Small intestine (tissue), 7 donors: ENCODE measurements at regions not wholly inside any gene's neighbourhood (a gene's known extent, or its start where the extent isn't known, plus 50 kb on each side); places are given as distances from the start of the nearest gene placed in this dataset.

Experiments used
- DNase-seq, 2 donors: peaks; one replicate each; pipeline versions ENCODE4 v3.0.0 to v3.0.0-alpha.2; 2013
- FAIRE-seq: peaks from 2 replicates; lab custom pipeline; 2012; peaks lifted over from hg19 to GRCh38; lab: Jason Lieb, UNC
- H3K27ac ChIP-seq, 3 donors: one replicate each; pipeline ENCODE4 v1.5.1; 2013; ENCODE audit warnings: low read length in 2 of 3, mild to moderate bottlenecking in 2 of 3, control low read depth in 1 of 3, inconsistent platforms in 1 of 3, low read depth in 1 of 3, moderate library complexity in 1 of 3
- H3K27me3 ChIP-seq, 3 donors: one replicate each; pipeline ENCODE4 v1.6.1; 2013; ENCODE audit warnings: low read length in 3 of 3, inconsistent platforms in 1 of 3; ENCODE audit not compliant: control insufficient read depth in 3 of 3, insufficient read depth in 3 of 3
- H3K36me3 ChIP-seq, 3 donors: one replicate each; pipeline ENCODE4 v1.6.1; 2013; ENCODE audit warnings: low read length in 3 of 3, inconsistent platforms in 1 of 3, low read depth in 1 of 3, mild to moderate bottlenecking in 1 of 3, moderate library complexity in 1 of 3; ENCODE audit not compliant: control insufficient read depth in 3 of 3, insufficient read depth in 2 of 3
- H3K4me1 ChIP-seq, 3 donors: one replicate each; pipeline ENCODE4 v1.6.1; 2013; ENCODE audit warnings: low read length in 2 of 3, inconsistent platforms in 1 of 3, low read depth in 1 of 3, mild to moderate bottlenecking in 1 of 3, moderate library complexity in 1 of 3; ENCODE audit not compliant: control insufficient read depth in 3 of 3, insufficient read depth in 2 of 3
- H3K4me3 ChIP-seq, 3 donors: one replicate each; pipeline ENCODE4 v1.5.1; 2013; ENCODE audit warnings: low read length in 3 of 3, control low read depth in 1 of 3, inconsistent platforms in 1 of 3, low read depth in 1 of 3, mild to moderate bottlenecking in 1 of 3, moderate library complexity in 1 of 3
- H3K9me3 ChIP-seq, 2 donors: one replicate each; pipeline ENCODE4 v1.6.1; 2013; ENCODE audit warnings: low read depth in 1 of 2, low read length in 1 of 2; ENCODE audit not compliant: control insufficient read depth in 2 of 2, insufficient read depth in 1 of 2
- WGBS, 3 donors: extraction: QIAGEN DNeasy Blood & Tissue Kit; methylation state at CpG; one replicate each; pipeline ENCODE4 v1.1.7; 2013; 5-methylcytosine and 5-hydroxymethylcytosine counted together
- donor health status: healthy with polysubstance abuse.
- donor health status: control.
- donor health status: control.
- donor health status: Bipolar disorder and iron deficiency.
- donor health status: healthy.

- no peaks in the 10 kb centered on the region for H3K4me1 ChIP-seq
- DNase-seq (peak; percentile 24 to 59), FAIRE-seq (no peak)
- no peaks in the 10 kb centered on the region for H3K27me3 ChIP-seq
- H3K27ac ChIP-seq = peak overlapping the region in 1 of 3 donors; percentile 11
- H3K4me3 ChIP-seq = no peak overlapping the region
- no peaks in the 10 kb centered on the region for H3K36me3 ChIP-seq
- peaks cover 0 to 9% of the 10 kb centered on the region in 2 donors for H3K9me3 ChIP-seq
Measured at GRCh38 chr9:22198681-22199080, 189.6 kb upstream of the CDKN2B start.

GRCh38 chr9:22201256-22201655, 192.2 kb upstream of the CDKN2B start:
- H3K4me1 ChIP-seq = no peaks in the 10 kb centered on the region
- no peaks in the 10 kb centered on the region for H3K36me3 ChIP-seq
- H3K27me3 ChIP-seq = no peaks in the 10 kb centered on the region
- no peak overlapping the region for H3K27ac ChIP-seq
- peaks cover 0 to 9% of the 10 kb centered on the region in 2 donors for H3K9me3 ChIP-seq
- no peak overlapping the region for H3K4me3 ChIP-seq
- DNase-seq (peak in 1 of 2 donors; percentile 63), FAIRE-seq (no peak)
- 61 to 87% (median 69%) methylated on average over 1 of the region's 1 CpG for whole genome bisulfite sequencing, 3 donors

GRCh38 chr9:22203371-22204138, 194.4 kb upstream of the CDKN2B start:
- Histone ChIP-seq H3K36me3 (no peaks in the 10 kb centered on the region), H3K27me3 (no peaks in the 10 kb centered on the region), H3K9me3 (peaks cover 0 to 2% of the 10 kb centered on the region in 2 donors), H3K4me1 (no peaks in the 10 kb centered on the region), H3K4me3 (no peak overlapping the region), H3K27ac (no peak overlapping the region)
- WGBS, 3 donors = 11 to 44% (median 24%) methylated on average over 8 of the region's 8 CpGs
- DNase-seq (peak; percentile 22 to 27), FAIRE-seq (no peak)

GRCh38 chr9:22204240-22204639, 195.1 kb upstream of the CDKN2B start:
- H3K27me3 ChIP-seq = no peaks in the 10 kb centered on the region
- no peak overlapping the region for H3K27ac ChIP-seq
- DNase-seq (no peak), FAIRE-seq (peak; percentile 64)
- H3K36me3 ChIP-seq = no peaks in the 10 kb centered on the region
- peaks cover 0 to 2% of the 10 kb centered on the region in 2 donors for H3K9me3 ChIP-seq
- no peak overlapping the region for H3K4me3 ChIP-seq
- H3K4me1 ChIP-seq = peaks cover 2 to 5% (median 5%) of the 10 kb centered on the region in 3 donors
- WGBS, 3 donors = 91 to 96% (median 93%) methylated on average over 2 of the region's 2 CpGs

GRCh38 chr9:22206833-22207232, 197.7 kb upstream of the CDKN2B start:
- Histone ChIP-seq H3K27me3 (no peaks in the 10 kb centered on the region), H3K4me1 (peaks cover 2 to 5% (median 5%) of the 10 kb centered on the region in 3 donors), H3K9me3 (no peaks in the 10 kb centered on the region), H3K36me3 (no peaks in the 10 kb centered on the region), H3K4me3 (no peak overlapping the region), H3K27ac (no peak overlapping the region)
- DNase-seq (no peak), FAIRE-seq (no peak)
- 73 to 80% (median 78%) methylated on average over 5 of the region's 5 CpGs for WGBS, 3 donors

GRCh38 chr9:22208846-22209585, 199.9 kb upstream of the CDKN2B start:
- H3K27ac ChIP-seq = no peak overlapping the region

GRCh38 chr9:22210262-22210661, 201.2 kb upstream of the CDKN2B start:
- DNase-seq (no peak), FAIRE-seq (no peak)
- Histone ChIP-seq H3K4me1 (peaks cover 2 to 5% (median 5%) of the 10 kb centered on the region in 3 donors), H3K27me3 (no peaks in the 10 kb centered on the region), H3K36me3 (no peaks in the 10 kb centered on the region), H3K4me3 (no peak overlapping the region), H3K9me3 (no peaks in the 10 kb centered on the region), H3K27ac (no peak overlapping the region)
- 30 to 51% (median 31%) methylated on average over 1 of the region's 1 CpG for WGBS, 3 donors

More at GRCh38 chr9:22208846-22209585, 199.9 kb upstream of the CDKN2B start:
- Histone ChIP-seq H3K4me3 (no peak overlapping the region), H3K9me3 (no peaks in the 10 kb centered on the region), H3K27me3 (no peaks in the 10 kb centered on the region), H3K36me3 (no peaks in the 10 kb centered on the region), H3K4me1 (peaks cover 2 to 5% (median 5%) of the 10 kb centered on the region in 3 donors)
- DNase-seq (no peak), FAIRE-seq (no peak)
- 70 to 93% (median 86%) methylated on average over 1 of the region's 1 CpG for WGBS, 3 donors

- no peak for DNase-seq
- no peaks in the 10 kb centered on the region for H3K27me3 ChIP-seq
- no peak overlapping the region for H3K4me3 ChIP-seq
- no peak for FAIRE-seq
- no peak overlapping the region for H3K27ac ChIP-seq
- H3K36me3 ChIP-seq = no peaks in the 10 kb centered on the region
- WGBS, 3 donors = 73 to 84% (median 82%) methylated on average over 2 of the region's 2 CpGs
- peaks cover 2 to 5% (median 5%) of the 10 kb centered on the region in 3 donors for H3K4me1 ChIP-seq
- no peaks in the 10 kb centered on the region for H3K9me3 ChIP-seq
Measured at GRCh38 chr9:22210936-22211335, 201.8 kb upstream of the CDKN2B start.
